Transverse colon (tissue), 3 donors: ENCODE measurements at regions not wholly inside any gene's neighbourhood (a gene's known extent, or its start where the extent isn't known, plus 50 kb on each side); places are given as distances from the start of the nearest gene placed in this dataset.

Experiments
- CTCF ChIP-seq, 5 experiments: fragments of 200-600 bp in 3 of 5; fragments of 450-650 bp in 2 of 5; sonication (generic) in 3 of 5; IDR thresholded peaks; 1 replicate in 2 of 5; 2 replicates in 3 of 5; pipeline ENCODE4 v1.5.1; 2016 to 2017; ENCODE audit warnings: antibody characterized with exemption in 5 of 5, inconsistent platforms in 3 of 5, mild to moderate bottlenecking in 2 of 5, moderate library complexity in 1 of 5
- EP300 ChIP-seq: sonication (generic); formaldehyde crosslinking; IDR thresholded peaks from one replicate; pipeline ENCODE4 v1.6.1; 2017; ENCODE audit warnings: antibody characterized with exemption, low read depth
- POLR2A ChIP-seq: fragments of 450-650 bp; IDR thresholded peaks from one replicate; pipeline ENCODE4 v1.6.1; 2016; ENCODE audit warnings: antibody characterized with exemption, mild to moderate bottlenecking, moderate library complexity

GRCh38 chr7:91541641-91542040 is 277.4 kb downstream of the FZD1 start:
- no peak for TF ChIP-seq CTCF (IDR thresholded peaks at IDR 0.05)
- no peak for TF ChIP-seq POLR2A
- TF ChIP-seq EP300: no peak
